Stimulated activated CD4-positive, alpha-beta T cell treated with anti-CD3 and anti-CD28 coated beads, Interleukin-12 subunit alpha, Interleukin-12 subunit beta, amount 100 ng/mL, for 4 hours (primary cell): ENCODE measurements at regions not wholly inside any gene's neighbourhood (a gene's known extent, or its start where the extent isn't known, plus 50 kb on each side); places are given as distances from the start of the nearest gene placed in this dataset.

ENCODE experiments used
- DNase-seq: peaks from one replicate; pipeline ENCODE4 v3.0.0-alpha.2; 2020

- DNase-seq = no peak
Observed at GRCh38 chrX:39941332-39941920, 156.3 kb downstream of the BCOR start.

- DNase-seq = no peak
Observed at GRCh38 chrX:39944416-39944815, 153.3 kb downstream of the BCOR start.

GRCh38 chrX:39945709-39946108, 152.0 kb downstream of the BCOR start:
- DNase-seq = no peak

- DNase-seq = no peak
Observed at GRCh38 chrX:39946822-39947221, 150.9 kb downstream of the BCOR start.

GRCh38 chrX:39948582-39948981, 149.2 kb downstream of the BCOR start:
- no peak for DNase-seq

- no peak for DNase-seq
Observed at GRCh38 chrX:39950018-39950688, 147.6 kb downstream of the BCOR start.

GRCh38 chrX:39952989-39953388, 144.8 kb downstream of the BCOR start:
- no peak for DNase-seq

- DNase-seq = no peak
Observed at GRCh38 chrX:39953879-39954278, 143.9 kb downstream of the BCOR start.

- no peak for DNase-seq
Observed at GRCh38 chrX:39954851-39955250, 142.9 kb downstream of the BCOR start.

- DNase-seq = no peak
Observed at GRCh38 chrX:39955625-39956024, 142.1 kb downstream of the BCOR start.

GRCh38 chrX:39956803-39957394, 140.9 kb downstream of the BCOR start:
- no peak for DNase-seq

GRCh38 chrX:39957816-39958566, 139.8 kb downstream of the BCOR start:
- no peak for DNase-seq

- DNase-seq = no peak
Observed at GRCh38 chrX:39958850-39959249, 138.9 kb downstream of the BCOR start.

GRCh38 chrX:39960219-39960618, 137.5 kb downstream of the BCOR start:
- DNase-seq = no peak

GRCh38 chrX:39961441-39961840, 136.3 kb downstream of the BCOR start:
- DNase-seq = no peak

- no peak for DNase-seq
Observed at GRCh38 chrX:39965051-39965573, 132.6 kb downstream of the BCOR start.

GRCh38 chrX:39966176-39966575, 131.6 kb downstream of the BCOR start:
- no peak for DNase-seq

GRCh38 chrX:39967348-39967747, 130.4 kb downstream of the BCOR start:
- no peak for DNase-seq

GRCh38 chrX:39969099-39969818, 128.5 kb downstream of the BCOR start:
- DNase-seq = peak; percentile 3

GRCh38 chrX:39969819-39970504, 127.8 kb downstream of the BCOR start:
- DNase-seq = no peak

GRCh38 chrX:39971760-39972159, 126.0 kb downstream of the BCOR start:
- DNase-seq = no peak

- no peak for DNase-seq
Observed at GRCh38 chrX:39972340-39972739, 125.4 kb downstream of the BCOR start.
